Cerebellar nuclear complex (tissue), 1 donor: ENCODE measurements at regions not wholly inside any gene's neighbourhood (a gene's known extent, or its start where the extent isn't known, plus 50 kb on each side); places are given as distances from the start of the nearest gene placed in this dataset.

Experiments
- DNase-seq, 2 experiments: peaks; one replicate each; lab custom pipeline; 2025; lab: John Stamatoyannopoulos, UW

GRCh38 chr7:31456646-31457368 is 57.1 kb upstream of the ITPRID1 start:
- DNase-seq: no peak

GRCh38 chr7:31457551-31457950 is 56.3 kb upstream of the ITPRID1 start:
- no peak for DNase-seq

- DNase-seq: no peak
Observed at GRCh38 chr7:31458203-31458602, 55.7 kb upstream of the ITPRID1 start.

GRCh38 chr7:31462636-31463035 is 51.3 kb upstream of the ITPRID1 start:
- DNase-seq: no peak
